ENCODE measurements at regions not wholly inside any gene's neighbourhood (a gene's known extent, or its start where the extent isn't known, plus 50 kb on each side); places are given as distances from the start of the nearest gene placed in this dataset.

- intact Hi-C loops (cut with micrococcal nuclease; ENCODE audit: unreplicated experiment) = no loop called here
- in situ Hi-C loops (cut with MboI) = no loop called here
- Histone ChIP-seq H3K27ac (ENCODE audit: control insufficient read depth, insufficient read depth) (no peak overlapping the region), H3K9me3 (replicated peaks; ENCODE audit: control insufficient read depth, insufficient read depth, low read length) (no peaks in the 10 kb centered on the region), H3K36me3 (ENCODE audit: control insufficient read depth in 2 of 2, insufficient read depth in 2 of 2, low read length in 1 of 2) (no peaks in the 10 kb centered on the region), H4K20me1 (ENCODE audit: control insufficient read depth, insufficient read depth) (no peaks in the 10 kb centered on the region), H3K27me3 (replicated peaks in 1 of 2; ENCODE audit: control insufficient read depth in 2 of 2, insufficient read depth in 2 of 2, low read length in 1 of 2) (no peaks in the 10 kb centered on the region), H3K4me3 (no peak overlapping the region), H3K79me2 (ENCODE audit: control insufficient read depth, insufficient read depth, low read length) (no peaks in the 10 kb centered on the region), H3K4me1 (ENCODE audit: control insufficient read depth, insufficient read depth, low read length) (no peaks in the 10 kb centered on the region), H3K4me2 (ENCODE audit: control insufficient read depth, insufficient read depth) (no peak overlapping the region), H3K9ac (ENCODE audit: control insufficient read depth, insufficient read depth, low read length) (no peak overlapping the region), H2AFZ (ENCODE audit: control insufficient read depth, low read depth, low read length) (no peak overlapping the region; the same call in 1 of the 2 replicates)
- ATAC-seq (peak; percentile 66), DNase-seq (ENCODE audit: low read depth, low spot score) (no peak), FAIRE-seq (peak; percentile 41)
- ChIA-PET SMC1A (ENCODE audit: uncharacterized antibody, unreplicated experiment) (interaction anchor here (1.0 to 2.9 kb wide), 6 partner anchors 10 to 247 kb away, joined by 3 to 16 read pairs (median 5); no protein-coding TSS in a partner anchor), CTCF (interaction anchor here (1.1 to 3.7 kb wide), 4 partner anchors 10 to 246 kb away, joined by 3 to 20 read pairs (median 8); no protein-coding TSS in a partner anchor), RAD21 (ENCODE audit: unreplicated experiment) (no interaction called here), POLR2A (no interaction called here)
- BruUV-seq (replicated peaks) = no TSS peak
- 100% methylated on average over 1 of the region's 1 CpG for WGBS (ENCODE audit: insufficient coverage, insufficient replicate concordance, low lambda C conversion rate, missing lambda C conversion rate)
- TF ChIP-seq SIX5 (IDR thresholded peaks at IDR 0.05; ENCODE audit: low read depth, low read length, severe bottlenecking) (peak; percentile 56), ESRRA (IDR thresholded peaks at IDR 0.05; ENCODE audit: low read length) (no peak), HCFC1 (IDR thresholded peaks at IDR 0.05; ENCODE audit: low read length) (peak; percentile 47)
- TF ChIP-seq, protein P1, sequence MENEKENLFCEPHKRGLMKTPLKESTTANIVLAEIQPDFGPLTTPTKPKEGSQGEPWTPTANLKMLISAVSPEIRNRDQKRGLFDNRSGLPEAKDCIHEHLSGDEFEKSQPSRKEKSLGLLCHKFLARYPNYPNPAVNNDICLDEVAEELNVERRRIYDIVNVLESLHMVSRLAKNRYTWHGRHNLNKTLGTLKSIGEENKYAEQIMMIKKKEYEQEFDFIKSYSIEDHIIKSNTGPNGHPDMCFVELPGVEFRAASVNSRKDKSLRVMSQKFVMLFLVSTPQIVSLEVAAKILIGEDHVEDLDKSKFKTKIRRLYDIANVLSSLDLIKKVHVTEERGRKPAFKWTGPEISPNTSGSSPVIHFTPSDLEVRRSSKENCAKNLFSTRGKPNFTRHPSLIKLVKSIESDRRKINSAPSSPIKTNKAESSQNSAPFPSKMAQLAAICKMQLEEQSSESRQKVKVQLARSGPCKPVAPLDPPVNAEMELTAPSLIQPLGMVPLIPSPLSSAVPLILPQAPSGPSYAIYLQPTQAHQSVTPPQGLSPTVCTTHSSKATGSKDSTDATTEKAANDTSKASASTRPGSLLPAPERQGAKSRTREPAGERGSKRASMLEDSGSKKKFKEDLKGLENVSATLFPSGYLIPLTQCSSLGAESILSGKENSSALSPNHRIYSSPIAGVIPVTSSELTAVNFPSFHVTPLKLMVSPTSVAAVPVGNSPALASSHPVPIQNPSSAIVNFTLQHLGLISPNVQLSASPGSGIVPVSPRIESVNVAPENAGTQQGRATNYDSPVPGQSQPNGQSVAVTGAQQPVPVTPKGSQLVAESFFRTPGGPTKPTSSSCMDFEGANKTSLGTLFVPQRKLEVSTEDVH (IDR thresholded peaks at IDR 0.05; ENCODE audit: low read depth, partially characterized antibody) = no peak
Measured at GRCh38 chr6:137323860-137324259, 104.7 kb upstream of the IFNGR1 start.

GRCh38 chr6:137320271-137320670 is 101.1 kb upstream of the IFNGR1 start:
- intact Hi-C loops (cut with micrococcal nuclease; ENCODE audit: unreplicated experiment) (no loop called here), in situ Hi-C loops (cut with MboI) (no loop called here)
- Histone ChIP-seq H4K20me1 (ENCODE audit: control insufficient read depth, insufficient read depth) (no peaks in the 10 kb centered on the region), H3K9me3 (replicated peaks; ENCODE audit: control insufficient read depth, insufficient read depth, low read length) (no peaks in the 10 kb centered on the region), H3K4me2 (ENCODE audit: control insufficient read depth, insufficient read depth) (no peak overlapping the region), H3K4me1 (ENCODE audit: control insufficient read depth, insufficient read depth, low read length) (no peaks in the 10 kb centered on the region), H3K4me3 (no peak overlapping the region), H3K79me2 (ENCODE audit: control insufficient read depth, insufficient read depth, low read length) (no peaks in the 10 kb centered on the region), H3K27me3 (replicated peaks in 1 of 2; ENCODE audit: control insufficient read depth in 2 of 2, insufficient read depth in 2 of 2, low read length in 1 of 2) (no peaks in the 10 kb centered on the region), H3K36me3 (ENCODE audit: control insufficient read depth in 2 of 2, insufficient read depth in 2 of 2, low read length in 1 of 2) (no peaks in the 10 kb centered on the region), H3K27ac (ENCODE audit: control insufficient read depth, insufficient read depth) (no peak overlapping the region), H2AFZ (ENCODE audit: control insufficient read depth, low read depth, low read length) (no peak overlapping the region), H3K9ac (ENCODE audit: control insufficient read depth, insufficient read depth, low read length) (no peak overlapping the region)
- FAIRE-seq (no peak), DNase-seq (ENCODE audit: low read depth, low spot score) (no peak), ATAC-seq (no peak)
- ChIA-PET CTCF (interaction anchor here (1.0 to 3.7 kb wide), 7 partner anchors 22 to 243 kb away, joined by 3 to 20 read pairs (median 5); no protein-coding TSS in a partner anchor), POLR2A (no interaction called here), SMC1A (ENCODE audit: uncharacterized antibody, unreplicated experiment) (interaction anchor here (0.7 to 2.1 kb wide), 13 partner anchors 11 to 681 kb away, joined by 3 to 12 read pairs (median 4); no protein-coding TSS in a partner anchor), RAD21 (ENCODE audit: unreplicated experiment) (interaction anchor here (1.2 to 2.3 kb wide), 6 partner anchors 12 to 226 kb away, joined by 3 to 10 read pairs (median 4); no protein-coding TSS in a partner anchor)
- no TSS peak for BruUV-seq (replicated peaks)
- 81% methylated on average over 9 of the region's 9 CpGs for WGBS (ENCODE audit: insufficient coverage, insufficient replicate concordance, low lambda C conversion rate, missing lambda C conversion rate)
- TF ChIP-seq PRDM15 (CRISPR knock-in tag; IDR thresholded peaks at IDR 0.05) (no peak), SUPT20H (IDR thresholded peaks at IDR 0.05; ENCODE audit: borderline replicate concordance, control insufficient read depth, low read depth, low read length) (no peak), YY1 (IDR thresholded peaks at IDR 0.05; ENCODE audit: low read depth, low read length) (no peak), RCOR1 (conservative IDR thresholded peaks at IDR 0.05; ENCODE audit: low read depth, low read length) (no peak), RAD51 (IDR thresholded peaks at IDR 0.05) (no peak)
- TF ChIP-seq, protein P2, sequence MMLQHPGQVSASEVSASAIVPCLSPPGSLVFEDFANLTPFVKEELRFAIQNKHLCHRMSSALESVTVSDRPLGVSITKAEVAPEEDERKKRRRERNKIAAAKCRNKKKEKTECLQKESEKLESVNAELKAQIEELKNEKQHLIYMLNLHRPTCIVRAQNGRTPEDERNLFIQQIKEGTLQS (IDR thresholded peaks at IDR 0.05; ENCODE audit: borderline replicate concordance, extremely low read depth, low read depth, low read length) = no peak

All from GM12878 (cell line).